GM12878 (cell line): ENCODE measurements at regions not wholly inside any gene's neighbourhood (a gene's known extent, or its start where the extent isn't known, plus 50 kb on each side); places are given as distances from the start of the nearest gene placed in this dataset.

Experiments
- ATAC-seq: fragments of 200-7000 bp; cut with Tn5 transposase; 3 replicates; pipeline ENCODE4 v1.9.1; 2020; ENCODE audit warnings: mild to moderate bottlenecking, moderate library complexity
- BruUV-seq: library from RNA; stranded (reverse); fragments of 400-500 nt; replicated peaks from 2 replicates; lab custom pipeline; 2021; lab: Mats Ljungman, UMichigan
- CTCF ChIA-PET: fragments of 300-600 bp; sonication (Branson Sonifier 250); formaldehyde crosslinking; extraction: SDS; loops from one replicate; lab custom pipeline; 2021; ENCODE audit warnings: inconsistent platforms; lab: Yijun Ruan, JAX
- POLR2A ChIA-PET: fragments of 350-600 bp; formaldehyde crosslinking; extraction: SDS; loops from one replicate; lab custom pipeline; 2021; ENCODE audit warnings: inconsistent platforms; lab: Charles Lee
- RAD21 ChIA-PET: fragments of 300-600 bp; sonication (Branson Sonifier 250); formaldehyde crosslinking; loops from one replicate; lab custom pipeline; 2023; ENCODE audit warnings: antibody characterized with exemption; ENCODE audit not compliant: unreplicated experiment; lab: Charles Lee
- SMC1A ChIA-PET: fragments of 300-600 bp; sonication (Branson Sonifier 250); formaldehyde crosslinking; loops from one replicate; lab custom pipeline; 2023; ENCODE audit not compliant: unreplicated experiment, uncharacterized antibody; lab: Charles Lee
- DNase-seq: peaks from one replicate; pipeline ENCODE4 v3.0.0-alpha.2; 2011; ENCODE audit warnings: low read depth, low spot score
- FAIRE-seq: peaks from 3 replicates; lab custom pipeline; 2011; peaks lifted over from hg19 to GRCh38; lab: Jason Lieb, UNC
- H2AFZ ChIP-seq: 2 replicates; pipeline ENCODE4 v1.6.0; 2011; ENCODE audit warnings: low read depth, low read length, control low read depth; ENCODE audit not compliant: control insufficient read depth
- H3K27ac ChIP-seq: 2 replicates; pipeline ENCODE4 v1.5.1; 2011; ENCODE audit warnings: control low read depth; ENCODE audit not compliant: control insufficient read depth, insufficient read depth
- H3K27me3 ChIP-seq, 2 experiments: replicated peaks in 1 of 2; 2 replicates each; pipeline versions ENCODE4 v1.6.0 to v1.6.1; 2011; ENCODE audit warnings: low read length in 1 of 2; ENCODE audit not compliant: control insufficient read depth in 2 of 2, insufficient read depth in 2 of 2
- H3K36me3 ChIP-seq, 2 experiments: 2 replicates each; pipeline ENCODE4 v1.5.1; 2011; ENCODE audit warnings: low read length in 1 of 2; ENCODE audit not compliant: control insufficient read depth in 2 of 2, insufficient read depth in 2 of 2
- H3K4me1 ChIP-seq: 2 replicates; pipeline ENCODE4 v1.6.1; 2011; ENCODE audit warnings: mild to moderate bottlenecking, low read length, moderate library complexity, mixed read lengths; ENCODE audit not compliant: control insufficient read depth, insufficient read depth
- H3K4me2 ChIP-seq: 2 replicates; pipeline ENCODE4 v1.6.0; 2011; ENCODE audit warnings: control low read depth; ENCODE audit not compliant: control insufficient read depth, insufficient read depth
- H3K4me3 ChIP-seq: fragments of 200-600 bp; sonication (generic); 2 replicates; pipeline ENCODE4 v1.5.1; 2016
- H3K79me2 ChIP-seq: 2 replicates; pipeline ENCODE4 v1.6.0; 2011; ENCODE audit warnings: low read length; ENCODE audit not compliant: control insufficient read depth, insufficient read depth
- H3K9ac ChIP-seq: 2 replicates; pipeline ENCODE4 v1.8.0; 2011; ENCODE audit warnings: low read length, control low read depth, mixed read lengths; ENCODE audit not compliant: control insufficient read depth, insufficient read depth
- H3K9me3 ChIP-seq: replicated peaks from 3 replicates; pipeline ENCODE4 v1.5.1; 2011; ENCODE audit warnings: mild to moderate bottlenecking, low read length; ENCODE audit not compliant: control insufficient read depth, insufficient read depth
- H4K20me1 ChIP-seq: 2 replicates; pipeline ENCODE4 v1.6.0; 2011; ENCODE audit not compliant: control insufficient read depth, insufficient read depth
- FOS ChIP-seq: IDR thresholded peaks from 3 replicates; pipeline ENCODE4 v1.6.1; 2011; ENCODE audit warnings: borderline replicate concordance; ENCODE audit not compliant: insufficient read length; ENCODE audit errors: extremely low read depth
- RBBP5 ChIP-seq: fragments of 200-600 bp; sonication (generic); conservative IDR thresholded peaks from 2 replicates; pipeline ENCODE4 v1.6.1; 2016
- SIN3A ChIP-seq: IDR thresholded peaks from 2 replicates; pipeline ENCODE4 v1.6.1; 2012; ENCODE audit warnings: low read depth, low read length, improper control_type of control experiment
- SMC3 ChIP-seq: IDR thresholded peaks from 2 replicates; pipeline ENCODE4 v1.6.1; 2011; ENCODE audit warnings: low read length, improper control_type of control experiment, borderline replicate concordance
- SPI1 ChIP-seq: IDR thresholded peaks from 2 replicates; pipeline ENCODE4 v1.6.1; 2011; ENCODE audit warnings: low read depth, mild to moderate bottlenecking, low read length, moderate library complexity, borderline replicate concordance; ENCODE audit not compliant: insufficient read depth
- SRF ChIP-seq, 2 experiments: IDR thresholded peaks; 2 replicates each; pipeline ENCODE4 v1.6.1; 2011; ENCODE audit warnings: low read depth in 2 of 2, low read length in 2 of 2, mild to moderate bottlenecking in 1 of 2, moderate library complexity in 1 of 2
- TCF12 ChIP-seq: IDR thresholded peaks from 2 replicates; pipeline ENCODE4 v1.6.1; 2011; ENCODE audit warnings: low read depth, mild to moderate bottlenecking, low read length
- WRNIP1 ChIP-seq: IDR thresholded peaks from 2 replicates; pipeline ENCODE4 v1.6.1; 2011; ENCODE audit warnings: low read depth, low read length, improper control_type of control experiment, borderline replicate concordance
- WGBS: methylation state at CpG from one replicate; pipeline ENCODE4 v1.1.6; 2016; ENCODE audit warnings: low lambda C conversion rate; ENCODE audit not compliant: insufficient replicate concordance, insufficient coverage; ENCODE audit errors: missing lambda C conversion rate; 5-methylcytosine and 5-hydroxymethylcytosine counted together
- in situ Hi-C: fragments of 300-500 bp; cut with MboI; formaldehyde crosslinking; loops from 9 replicates; pipeline ENCODE4 v1.14.3; 2018; ENCODE audit warnings: mixed read lengths
- intact Hi-C: fragments of 100-400 bp; cut with micrococcal nuclease; formaldehyde crosslinking; loops from one replicate; pipeline ENCODE4 v1.14.2; 2022; ENCODE audit not compliant: unreplicated experiment
- TF ChIP-seq, protein P1 (sequence below): fragments of 450-650 bp; formaldehyde crosslinking; IDR thresholded peaks from 2 replicates; pipeline ENCODE4 v1.5.0; 2022; ENCODE audit warnings: mild to moderate bottlenecking, missing genetic modification characterization
- TF ChIP-seq, protein P2 (sequence below): IDR thresholded peaks from 2 replicates; pipeline ENCODE4 v1.6.1; 2012; ENCODE audit warnings: low read depth, low read length, improper control_type of control experiment
- TF ChIP-seq, protein P3 (sequence below): fragments of 450-650 bp; IDR thresholded peaks from 2 replicates; pipeline ENCODE4 v1.6.1; 2016; ENCODE audit warnings: mild to moderate bottlenecking, moderate library complexity, borderline replicate concordance
- TF ChIP-seq, protein P4 (sequence below): fragments of 450-650 bp; IDR thresholded peaks from 2 replicates; pipeline ENCODE4 v1.6.1; 2017; ENCODE audit warnings: antibody characterized with exemption, mild to moderate bottlenecking, moderate library complexity

DNA sequence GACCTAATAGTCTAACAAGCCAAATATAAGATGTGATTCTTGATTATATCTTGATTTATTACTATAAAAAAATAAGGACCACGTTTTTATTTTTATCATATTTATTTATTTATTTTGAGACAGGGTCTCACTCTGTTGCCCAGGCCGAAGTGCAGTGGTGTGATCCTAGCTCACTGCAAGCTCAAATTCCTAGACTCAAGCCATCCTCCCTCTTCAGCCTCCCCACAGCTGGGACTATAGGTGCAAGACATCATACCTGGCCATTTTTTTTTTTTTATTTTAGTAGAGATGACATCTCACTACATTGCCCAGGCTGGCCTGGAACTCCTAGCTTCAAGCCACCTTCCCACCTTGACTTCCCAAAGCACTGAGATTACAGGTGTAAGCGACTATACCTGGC lies 61.0 kb upstream of the LARP1 start (continued):
- TF ChIP-seq, protein P1, sequence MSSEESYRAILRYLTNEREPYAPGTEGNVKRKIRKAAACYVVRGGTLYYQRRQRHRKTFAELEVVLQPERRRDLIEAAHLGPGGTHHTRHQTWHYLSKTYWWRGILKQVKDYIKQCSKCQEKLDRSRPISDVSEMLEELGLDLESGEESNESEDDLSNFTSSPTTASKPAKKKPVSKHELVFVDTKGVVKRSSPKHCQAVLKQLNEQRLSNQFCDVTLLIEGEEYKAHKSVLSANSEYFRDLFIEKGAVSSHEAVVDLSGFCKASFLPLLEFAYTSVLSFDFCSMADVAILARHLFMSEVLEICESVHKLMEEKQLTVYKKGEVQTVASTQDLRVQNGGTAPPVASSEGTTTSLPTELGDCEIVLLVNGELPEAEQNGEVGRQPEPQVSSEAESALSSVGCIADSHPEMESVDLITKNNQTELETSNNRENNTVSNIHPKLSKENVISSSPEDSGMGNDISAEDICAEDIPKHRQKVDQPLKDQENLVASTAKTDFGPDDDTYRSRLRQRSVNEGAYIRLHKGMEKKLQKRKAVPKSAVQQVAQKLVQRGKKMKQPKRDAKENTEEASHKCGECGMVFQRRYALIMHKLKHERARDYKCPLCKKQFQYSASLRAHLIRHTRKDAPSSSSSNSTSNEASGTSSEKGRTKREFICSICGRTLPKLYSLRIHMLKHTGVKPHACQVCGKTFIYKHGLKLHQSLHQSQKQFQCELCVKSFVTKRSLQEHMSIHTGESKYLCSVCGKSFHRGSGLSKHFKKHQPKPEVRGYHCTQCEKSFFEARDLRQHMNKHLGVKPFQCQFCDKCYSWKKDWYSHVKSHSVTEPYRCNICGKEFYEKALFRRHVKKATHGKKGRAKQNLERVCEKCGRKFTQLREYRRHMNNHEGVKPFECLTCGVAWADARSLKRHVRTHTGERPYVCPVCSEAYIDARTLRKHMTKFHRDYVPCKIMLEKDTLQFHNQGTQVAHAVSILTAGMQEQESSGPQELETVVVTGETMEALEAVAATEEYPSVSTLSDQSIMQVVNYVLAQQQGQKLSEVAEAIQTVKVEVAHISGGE: no peak
- TF ChIP-seq, protein P2, sequence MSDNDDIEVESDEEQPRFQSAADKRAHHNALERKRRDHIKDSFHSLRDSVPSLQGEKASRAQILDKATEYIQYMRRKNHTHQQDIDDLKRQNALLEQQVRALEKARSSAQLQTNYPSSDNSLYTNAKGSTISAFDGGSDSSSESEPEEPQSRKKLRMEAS: no peak
- TF ChIP-seq WRNIP1 (no peak), SPI1 (no peak)

DNA sequence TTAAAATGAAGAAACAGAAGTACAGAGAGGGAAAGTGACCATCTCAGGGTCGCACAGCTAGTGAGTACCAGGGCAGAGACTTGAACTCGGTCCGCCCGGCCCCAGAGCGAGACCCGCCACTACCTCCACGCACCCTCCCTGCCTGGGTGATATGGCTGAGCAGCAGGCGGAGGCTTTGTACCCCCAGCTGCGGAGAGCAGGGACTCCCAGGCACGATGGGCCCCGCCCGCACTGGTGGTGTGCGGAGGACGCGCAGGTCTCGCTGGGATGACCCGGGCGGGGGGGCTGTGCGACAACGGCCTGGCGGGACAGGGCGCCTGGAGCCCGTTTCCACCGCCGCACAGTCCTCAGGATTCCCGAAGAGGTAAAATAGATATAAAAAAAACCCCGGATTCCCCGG lies 64.7 kb upstream of the LARP1 start:
- no peak overlapping the region for H3K27ac ChIP-seq
- H3K27me3 ChIP-seq: no peaks in the 10 kb centered on the region
- intact Hi-C loops: no loop called here
- ChIA-PET POLR2A (no interaction called here), RAD21 (no interaction called here), CTCF (no interaction called here), SMC1A (interaction anchor here (1.3 kb wide), 1 partner anchor 150 kb away, joined by 3 read pairs; no protein-coding TSS in a partner anchor)
- no TSS peak for BruUV-seq
- no peak overlapping the region for H3K4me3 ChIP-seq
- peaks cover 4% of the 10 kb centered on the region; the same call in 2 of the 3 replicates for H3K9me3 ChIP-seq
- H3K4me2 ChIP-seq: no peak overlapping the region
- H3K36me3 ChIP-seq: no peaks in the 10 kb centered on the region
- DNase-seq (no peak), FAIRE-seq (no peak), ATAC-seq (no peak)
- H3K9ac ChIP-seq: no peak overlapping the region
- 88% methylated on average over 25 of the region's 28 CpGs for WGBS
- in situ Hi-C loops: no loop called here
- no peaks in the 10 kb centered on the region for H3K4me1 ChIP-seq
- H4K20me1 ChIP-seq: no peaks in the 10 kb centered on the region
- no peak overlapping the region for H2AFZ ChIP-seq
- H3K79me2 ChIP-seq: no peaks in the 10 kb centered on the region
- TF ChIP-seq, protein P3, sequence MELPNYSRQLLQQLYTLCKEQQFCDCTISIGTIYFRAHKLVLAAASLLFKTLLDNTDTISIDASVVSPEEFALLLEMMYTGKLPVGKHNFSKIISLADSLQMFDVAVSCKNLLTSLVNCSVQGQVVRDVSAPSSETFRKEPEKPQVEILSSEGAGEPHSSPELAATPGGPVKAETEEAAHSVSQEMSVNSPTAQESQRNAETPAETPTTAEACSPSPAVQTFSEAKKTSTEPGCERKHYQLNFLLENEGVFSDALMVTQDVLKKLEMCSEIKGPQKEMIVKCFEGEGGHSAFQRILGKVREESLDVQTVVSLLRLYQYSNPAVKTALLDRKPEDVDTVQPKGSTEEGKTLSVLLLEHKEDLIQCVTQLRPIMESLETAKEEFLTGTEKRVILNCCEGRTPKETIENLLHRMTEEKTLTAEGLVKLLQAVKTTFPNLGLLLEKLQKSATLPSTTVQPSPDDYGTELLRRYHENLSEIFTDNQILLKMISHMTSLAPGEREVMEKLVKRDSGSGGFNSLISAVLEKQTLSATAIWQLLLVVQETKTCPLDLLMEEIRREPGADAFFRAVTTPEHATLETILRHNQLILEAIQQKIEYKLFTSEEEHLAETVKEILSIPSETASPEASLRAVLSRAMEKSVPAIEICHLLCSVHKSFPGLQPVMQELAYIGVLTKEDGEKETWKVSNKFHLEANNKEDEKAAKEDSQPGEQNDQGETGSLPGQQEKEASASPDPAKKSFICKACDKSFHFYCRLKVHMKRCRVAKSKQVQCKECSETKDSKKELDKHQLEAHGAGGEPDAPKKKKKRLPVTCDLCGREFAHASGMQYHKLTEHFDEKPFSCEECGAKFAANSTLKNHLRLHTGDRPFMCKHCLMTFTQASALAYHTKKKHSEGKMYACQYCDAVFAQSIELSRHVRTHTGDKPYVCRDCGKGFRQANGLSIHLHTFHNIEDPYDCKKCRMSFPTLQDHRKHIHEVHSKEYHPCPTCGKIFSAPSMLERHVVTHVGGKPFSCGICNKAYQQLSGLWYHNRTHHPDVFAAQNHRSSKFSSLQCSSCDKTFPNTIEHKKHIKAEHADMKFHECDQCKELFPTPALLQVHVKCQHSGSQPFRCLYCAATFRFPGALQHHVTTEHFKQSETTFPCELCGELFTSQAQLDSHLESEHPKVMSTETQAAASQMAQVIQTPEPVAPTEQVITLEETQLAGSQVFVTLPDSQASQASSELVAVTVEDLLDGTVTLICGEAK: no peak
- TF ChIP-seq SIN3A (no peak), SMC3 (no peak), FOS (no peak), SRF (IDR thresholded peaks at IDR 0.05; ENCODE audit: low read depth in 2 of 2, low read length in 2 of 2) (no peak), RBBP5 (no peak), TCF12 (no peak)
- TF ChIP-seq, protein P4, sequence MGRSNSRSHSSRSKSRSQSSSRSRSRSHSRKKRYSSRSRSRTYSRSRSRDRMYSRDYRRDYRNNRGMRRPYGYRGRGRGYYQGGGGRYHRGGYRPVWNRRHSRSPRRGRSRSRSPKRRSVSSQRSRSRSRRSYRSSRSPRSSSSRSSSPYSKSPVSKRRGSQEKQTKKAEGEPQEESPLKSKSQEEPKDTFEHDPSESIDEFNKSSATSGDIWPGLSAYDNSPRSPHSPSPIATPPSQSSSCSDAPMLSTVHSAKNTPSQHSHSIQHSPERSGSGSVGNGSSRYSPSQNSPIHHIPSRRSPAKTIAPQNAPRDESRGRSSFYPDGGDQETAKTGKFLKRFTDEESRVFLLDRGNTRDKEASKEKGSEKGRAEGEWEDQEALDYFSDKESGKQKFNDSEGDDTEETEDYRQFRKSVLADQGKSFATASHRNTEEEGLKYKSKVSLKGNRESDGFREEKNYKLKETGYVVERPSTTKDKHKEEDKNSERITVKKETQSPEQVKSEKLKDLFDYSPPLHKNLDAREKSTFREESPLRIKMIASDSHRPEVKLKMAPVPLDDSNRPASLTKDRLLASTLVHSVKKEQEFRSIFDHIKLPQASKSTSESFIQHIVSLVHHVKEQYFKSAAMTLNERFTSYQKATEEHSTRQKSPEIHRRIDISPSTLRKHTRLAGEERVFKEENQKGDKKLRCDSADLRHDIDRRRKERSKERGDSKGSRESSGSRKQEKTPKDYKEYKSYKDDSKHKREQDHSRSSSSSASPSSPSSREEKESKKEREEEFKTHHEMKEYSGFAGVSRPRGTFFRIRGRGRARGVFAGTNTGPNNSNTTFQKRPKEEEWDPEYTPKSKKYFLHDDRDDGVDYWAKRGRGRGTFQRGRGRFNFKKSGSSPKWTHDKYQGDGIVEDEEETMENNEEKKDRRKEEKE: no peak
